ENCODE measurements at regions not wholly inside any gene's neighbourhood (a gene's known extent, or its start where the extent isn't known, plus 50 kb on each side); places are given as distances from the start of the nearest gene placed in this dataset.
"Not testable (repeated sequence)": the region's sequence is repeated elsewhere in the genome, so short reads cannot be mapped to it uniquely, and the experiment has no call there.

- DNase-seq (ENCODE audit: low read depth), result no peak
Observed at GRCh38 chr3:43838009-43838758, 147.4 kb downstream of the ABHD5 start.

- DNase-seq (ENCODE audit: low read depth), result no peak
Observed at GRCh38 chr3:43838877-43839276, 148.1 kb downstream of the ABHD5 start.

GRCh38 chr3:43843386-43843785 lies 152.6 kb downstream of the ABHD5 start:
- no peak for DNase-seq (ENCODE audit: low read depth)

- no peak for DNase-seq (ENCODE audit: low read depth)
Observed at GRCh38 chr3:43844757-43845156, 154.0 kb downstream of the ABHD5 start.

GRCh38 chr3:43845553-43845952 lies 154.8 kb downstream of the ABHD5 start:
- not testable (repeated sequence) for DNase-seq (ENCODE audit: low read depth)

GRCh38 chr3:43852066-43852465 lies 161.3 kb downstream of the ABHD5 start:
- no peak for DNase-seq (ENCODE audit: low read depth)

- no peak for DNase-seq (ENCODE audit: low read depth)
Observed at GRCh38 chr3:43854283-43854682, 163.5 kb downstream of the ABHD5 start.

GRCh38 chr3:43854916-43855315 lies 164.2 kb downstream of the ABHD5 start:
- no peak for DNase-seq (ENCODE audit: low read depth)

- DNase-seq (ENCODE audit: low read depth), result no peak
Observed at GRCh38 chr3:43855674-43856299, 165.0 kb downstream of the ABHD5 start.

- DNase-seq (ENCODE audit: low read depth), result no peak
Observed at GRCh38 chr3:43856351-43856750, 165.6 kb downstream of the ABHD5 start.

- DNase-seq (ENCODE audit: low read depth), result no peak
Observed at GRCh38 chr3:43856761-43857160, 166.0 kb downstream of the ABHD5 start.

GRCh38 chr3:43857361-43858293 lies 166.9 kb downstream of the ABHD5 start:
- DNase-seq (ENCODE audit: low read depth), result no peak

- DNase-seq (ENCODE audit: low read depth), result no peak
Observed at GRCh38 chr3:43858294-43858701, 167.6 kb downstream of the ABHD5 start.

GRCh38 chr3:43859766-43860165 lies 169.0 kb downstream of the ABHD5 start:
- no peak for DNase-seq (ENCODE audit: low read depth)

GRCh38 chr3:43861635-43862034 lies 170.9 kb downstream of the ABHD5 start:
- no peak for DNase-seq (ENCODE audit: low read depth)

- DNase-seq (ENCODE audit: low read depth), result no peak
Observed at GRCh38 chr3:43862470-43862869, 171.7 kb downstream of the ABHD5 start.

GRCh38 chr3:43862992-43863805 lies 172.5 kb downstream of the ABHD5 start:
- no peak for DNase-seq (ENCODE audit: low read depth)

GRCh38 chr3:43863966-43864933 lies 173.5 kb downstream of the ABHD5 start:
- no peak for DNase-seq (ENCODE audit: low read depth)

- no peak for DNase-seq (ENCODE audit: low read depth)
Observed at GRCh38 chr3:43865351-43865750, 174.6 kb downstream of the ABHD5 start.

GRCh38 chr3:43865887-43866528 lies 175.3 kb downstream of the ABHD5 start:
- DNase-seq (ENCODE audit: low read depth), result no peak
